PC-9 (cell line): ENCODE measurements at regions not wholly inside any gene's neighbourhood (a gene's known extent, or its start where the extent isn't known, plus 50 kb on each side); places are given as distances from the start of the nearest gene placed in this dataset.
"Not testable (repeated sequence)": the region's sequence is repeated elsewhere in the genome, so short reads cannot be mapped to it uniquely, and the experiment has no call there.

Source experiments
- BruUV-seq: library from RNA; stranded (reverse); fragments of 400-500 nt; replicated peaks from 2 replicates; lab custom pipeline; 2021; lab: Mats Ljungman, UMichigan
- CTCF ChIA-PET: fragments of 300-600 bp; sonication (Branson Sonifier 250); formaldehyde crosslinking; loops from one replicate; lab custom pipeline; 2022; ENCODE audit warnings: antibody characterized with exemption; lab: Charles Lee
- POLR2A ChIA-PET: fragments of 300-600 bp; sonication (Branson Sonifier 250); formaldehyde crosslinking; loops from one replicate; lab custom pipeline; 2022; ENCODE audit warnings: antibody characterized with exemption; ENCODE audit not compliant: unreplicated experiment; lab: Charles Lee
- DNase-seq, 2 experiments: peaks; one replicate each; pipeline versions ENCODE4 v3.0.0 to v3.0.0-alpha.2; 2015 to 2022; ENCODE audit warnings: mixed read lengths in 1 of 2
- H2AFZ ChIP-seq: fragments of 200-600 bp; sonication (generic); 2 replicates; pipeline ENCODE4 v1.8.1; 2017; ENCODE audit warnings: antibody characterized with exemption
- H3F3A ChIP-seq: fragments of 200-600 bp; sonication (generic); 2 replicates; pipeline ENCODE4 v1.8.1; 2017; ENCODE audit warnings: antibody characterized with exemption, mild to moderate bottlenecking, low read depth; ENCODE audit not compliant: insufficient read depth
- H3K27ac ChIP-seq: fragments of 200-600 bp; sonication (generic); 2 replicates; pipeline ENCODE4 v1.6.1; 2016; ENCODE audit warnings: mixed run types
- H3K27me3 ChIP-seq: fragments of 200-600 bp; sonication (generic); 2 replicates; pipeline ENCODE4 v1.6.1; 2016; ENCODE audit warnings: low read depth, mixed run types; ENCODE audit not compliant: insufficient read depth
- H3K36me3 ChIP-seq: fragments of 200-600 bp; sonication (generic); 2 replicates; pipeline ENCODE4 v1.6.1; 2016; ENCODE audit warnings: low read depth, mixed run types
- H3K4me1 ChIP-seq: fragments of 200-600 bp; sonication (generic); replicated peaks from 2 replicates; pipeline ENCODE4 v1.6.1; 2016; ENCODE audit warnings: mixed run types; ENCODE audit not compliant: insufficient read depth
- H3K4me2 ChIP-seq: fragments of 200-600 bp; sonication (generic); 2 replicates; pipeline ENCODE4 v1.6.1; 2017; ENCODE audit warnings: mixed run types
- H3K4me3 ChIP-seq: fragments of 200-600 bp; sonication (generic); 2 replicates; pipeline ENCODE4 v1.6.1; 2016; ENCODE audit warnings: mixed run types
- H3K79me2 ChIP-seq: fragments of 200-600 bp; sonication (generic); 2 replicates; pipeline ENCODE4 v1.6.1; 2017; ENCODE audit warnings: low read depth, mixed run types
- H3K9me2 ChIP-seq: fragments of 200-600 bp; sonication (generic); 2 replicates; pipeline ENCODE4 v1.8.1; 2017; ENCODE audit warnings: mild to moderate bottlenecking; ENCODE audit not compliant: insufficient read depth
- H3K9me3 ChIP-seq: fragments of 200-600 bp; sonication (generic); 2 replicates; pipeline ENCODE4 v1.8.1; 2016; ENCODE audit warnings: low read depth; ENCODE audit not compliant: insufficient read depth
- H4K20me1 ChIP-seq: fragments of 200-600 bp; sonication (generic); 2 replicates; pipeline ENCODE4 v1.8.1; 2017; ENCODE audit not compliant: insufficient read depth
- CTCF ChIP-seq: fragments of 200-600 bp; sonication (generic); conservative IDR thresholded peaks from 2 replicates; pipeline ENCODE4 v1.6.1; 2017; ENCODE audit warnings: mixed run types, antibody characterized with exemption, mild to moderate bottlenecking, moderate library complexity
- EZH2 ChIP-seq: fragments of 200-600 bp; sonication (generic); IDR thresholded peaks from 2 replicates; pipeline ENCODE4 v1.8.0; 2017; ENCODE audit warnings: antibody characterized with exemption, low read depth
- intact Hi-C: fragments of 100-400 bp; cut with micrococcal nuclease; formaldehyde crosslinking; loops from one replicate; pipeline ENCODE4 v1.10.0; 2022; ENCODE audit not compliant: unreplicated experiment

DNA sequence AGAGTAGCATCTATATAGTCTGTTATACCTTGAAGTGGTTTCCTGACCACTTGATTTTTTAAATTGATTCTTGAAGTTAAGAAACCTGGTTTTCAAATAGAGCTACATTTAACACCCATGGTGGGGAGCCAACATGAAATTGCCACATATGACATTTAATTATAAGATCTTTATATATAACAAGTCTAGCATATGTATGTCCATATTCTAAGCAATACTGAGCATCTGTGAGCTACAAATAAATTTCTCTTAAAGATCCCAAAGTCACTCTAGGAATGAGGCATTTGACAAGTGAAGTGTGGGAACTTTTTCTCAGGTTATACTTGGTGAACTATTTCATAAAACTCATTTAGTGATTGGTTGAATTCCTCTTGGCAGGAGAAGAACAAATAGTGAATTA lies 132.5 kb downstream of the RPL10L start:
- DNase-seq: no peak
- H3K4me3 ChIP-seq: no peak overlapping the region
- no peaks in the 10 kb centered on the region for H3K9me2 ChIP-seq
- no peak overlapping the region for H3K4me2 ChIP-seq
- H4K20me1 ChIP-seq: no peaks in the 10 kb centered on the region
- no peak overlapping the region for H2AFZ ChIP-seq
- BruUV-seq: no TSS peak
- TF ChIP-seq EZH2: no peak
- no peak for TF ChIP-seq CTCF
- CTCF ChIA-PET: no interaction called here
- no peaks in the 10 kb centered on the region for H3K4me1 ChIP-seq
- H3K79me2 ChIP-seq: no peaks in the 10 kb centered on the region
- POLR2A ChIA-PET: no interaction called here
- no peaks in the 10 kb centered on the region for H3K36me3 ChIP-seq
- no peaks in the 10 kb centered on the region for H3K9me3 ChIP-seq
- intact Hi-C loops: no loop called here
- no peaks in the 10 kb centered on the region for H3K27me3 ChIP-seq
- no peaks in the 10 kb centered on the region for H3F3A ChIP-seq
- H3K27ac ChIP-seq: no peak overlapping the region

- H3K4me2 ChIP-seq, H3K79me2 ChIP-seq, POLR2A ChIA-PET, H3K36me3 ChIP-seq, H3F3A ChIP-seq, CTCF ChIA-PET, intact Hi-C loops, H3K9me2 ChIP-seq, DNase-seq, H3K27ac ChIP-seq, H4K20me1 ChIP-seq, H3K27me3 ChIP-seq, H3K4me1 ChIP-seq, H2AFZ ChIP-seq, H3K4me3 ChIP-seq, BruUV-seq, H3K9me3 ChIP-seq: not testable (repeated sequence)
Measured at GRCh38 chr14:46508752-46509151, 142.8 kb downstream of the RPL10L start.

GRCh38 chr14:46499521-46499920 lies 152.1 kb downstream of the RPL10L start:
- H3K36me3 ChIP-seq: no peaks in the 10 kb centered on the region
- H3K27me3 ChIP-seq: no peaks in the 10 kb centered on the region
- H3K4me3 ChIP-seq: no peak overlapping the region
- no peak overlapping the region for H3K27ac ChIP-seq
- H3F3A ChIP-seq: no peaks in the 10 kb centered on the region
- TF ChIP-seq CTCF (no peak), EZH2 (no peak)
- no peaks in the 10 kb centered on the region for H3K9me2 ChIP-seq
- no peak overlapping the region for H2AFZ ChIP-seq
- H3K79me2 ChIP-seq: no peaks in the 10 kb centered on the region
- no peak overlapping the region for H3K4me2 ChIP-seq
- intact Hi-C loops: no loop called here
- no peaks in the 10 kb centered on the region for H3K9me3 ChIP-seq
- ChIA-PET POLR2A (no interaction called here), CTCF (no interaction called here)
- no peak for DNase-seq
- BruUV-seq: no TSS peak
- no peaks in the 10 kb centered on the region for H3K4me1 ChIP-seq
- H4K20me1 ChIP-seq: no peaks in the 10 kb centered on the region

GRCh38 chr14:46496409-46496808 lies 155.2 kb downstream of the RPL10L start:
- DNase-seq: no peak
- H3K27me3 ChIP-seq: no peaks in the 10 kb centered on the region
- H3K9me2 ChIP-seq: no peaks in the 10 kb centered on the region
- no peak overlapping the region for H3K27ac ChIP-seq
- no peaks in the 10 kb centered on the region for H3K79me2 ChIP-seq
- TF ChIP-seq CTCF (no peak), EZH2 (no peak)
- no peaks in the 10 kb centered on the region for H3F3A ChIP-seq
- H3K36me3 ChIP-seq: no peaks in the 10 kb centered on the region
- no peak overlapping the region for H2AFZ ChIP-seq
- no peaks in the 10 kb centered on the region for H3K9me3 ChIP-seq
- H4K20me1 ChIP-seq: no peaks in the 10 kb centered on the region
- POLR2A ChIA-PET: no interaction called here
- no peak overlapping the region for H3K4me3 ChIP-seq
- no peaks in the 10 kb centered on the region for H3K4me1 ChIP-seq
- CTCF ChIA-PET: no interaction called here
- intact Hi-C loops: no loop called here
- no TSS peak for BruUV-seq
- no peak overlapping the region for H3K4me2 ChIP-seq
